HL-60 (cell line): ENCODE measurements at regions not wholly inside any gene's neighbourhood (a gene's known extent, or its start where the extent isn't known, plus 50 kb on each side); places are given as distances from the start of the nearest gene placed in this dataset.

Source experiments
- CTCF ChIP-seq: IDR thresholded peaks from one replicate; pipeline ENCODE4 v1.5.1; 2011; ENCODE audit warnings: low read length, control low read depth, inconsistent platforms; ENCODE audit not compliant: insufficient read depth
- GABPA ChIP-seq: IDR thresholded peaks from 2 replicates; pipeline ENCODE4 v1.6.1; 2012; ENCODE audit warnings: low read depth
- REST ChIP-seq: IDR thresholded peaks from 2 replicates; pipeline ENCODE4 v1.6.1; 2012; ENCODE audit warnings: low read depth; ENCODE audit not compliant: insufficient replicate concordance

- no peak for TF ChIP-seq CTCF
- no peak for TF ChIP-seq REST
- no peak for TF ChIP-seq GABPA
Observed at GRCh38 chr14:58887931-58888330, 250.2 kb downstream of the DACT1 start.
